ENCODE measurements at regions not wholly inside any gene's neighbourhood (a gene's known extent, or its start where the extent isn't known, plus 50 kb on each side); places are given as distances from the start of the nearest gene placed in this dataset.
A peak's percentile ranks its signal among the peaks of the same experiment; 100 is the strongest.

- no peaks in the 10 kb centered on the region for H3K9me3 ChIP-seq
- no peak overlapping the region for H3K4me3 ChIP-seq
- TF ChIP-seq CTCF (IDR thresholded peaks at IDR 0.05): no peak
- no peak overlapping the region for H3K27ac ChIP-seq
- intact Hi-C loops (cut with DNase I): no loop called here
- H3K36me3 ChIP-seq: no peaks in the 10 kb centered on the region
- no peak for DNase-seq (ENCODE audit: low spot score in 2 of 2)
- H3K27me3 ChIP-seq: no peaks in the 10 kb centered on the region
- no peaks in the 10 kb centered on the region for H3K4me1 ChIP-seq
Measured at GRCh38 chr18:7488571-7488970, 78.5 kb upstream of the PTPRM start.

- H3K27me3 ChIP-seq: no peaks in the 10 kb centered on the region
- no peaks in the 10 kb centered on the region for H3K4me1 ChIP-seq
- H3K9me3 ChIP-seq: no peaks in the 10 kb centered on the region
- intact Hi-C loops (cut with DNase I): no loop called here
- no peak overlapping the region for H3K4me3 ChIP-seq
- DNase-seq (ENCODE audit: low spot score in 2 of 2): no peak
- no peaks in the 10 kb centered on the region for H3K36me3 ChIP-seq
- no peak for TF ChIP-seq CTCF (IDR thresholded peaks at IDR 0.05)
- no peak overlapping the region for H3K27ac ChIP-seq
Measured at GRCh38 chr18:7490104-7490503, 77.0 kb upstream of the PTPRM start.

- TF ChIP-seq CTCF (IDR thresholded peaks at IDR 0.05): no peak
- no peaks in the 10 kb centered on the region for H3K9me3 ChIP-seq
- H3K27me3 ChIP-seq: no peaks in the 10 kb centered on the region
- no peak for DNase-seq (ENCODE audit: low spot score in 2 of 2)
- intact Hi-C loops (cut with DNase I): no loop called here
- no peak overlapping the region for H3K4me3 ChIP-seq
- H3K36me3 ChIP-seq: no peaks in the 10 kb centered on the region
- H3K4me1 ChIP-seq: no peaks in the 10 kb centered on the region
- H3K27ac ChIP-seq: no peak overlapping the region
Measured at GRCh38 chr18:7492385-7492784, 74.7 kb upstream of the PTPRM start.

GRCh38 chr18:7497081-7497480 lies 70.0 kb upstream of the PTPRM start:
- intact Hi-C loops (cut with DNase I): no loop called here
- Histone ChIP-seq H3K4me1 (no peaks in the 10 kb centered on the region), H3K9me3 (no peaks in the 10 kb centered on the region), H3K4me3 (no peak overlapping the region), H3K27me3 (no peaks in the 10 kb centered on the region), H3K27ac (no peak overlapping the region), H3K36me3 (no peaks in the 10 kb centered on the region)
- DNase-seq (ENCODE audit: low spot score in 2 of 2): no peak
- no peak for TF ChIP-seq CTCF (IDR thresholded peaks at IDR 0.05)

- Histone ChIP-seq H3K4me3 (no peak overlapping the region), H3K9me3 (no peaks in the 10 kb centered on the region), H3K27me3 (no peaks in the 10 kb centered on the region), H3K4me1 (peaks cover 0 to 4% of the 10 kb centered on the region in 2 donors), H3K36me3 (no peaks in the 10 kb centered on the region), H3K27ac (no peak overlapping the region)
- intact Hi-C loops (cut with DNase I): no loop called here
- no peak for DNase-seq (ENCODE audit: low spot score in 2 of 2)
- TF ChIP-seq CTCF (IDR thresholded peaks at IDR 0.05): no peak
Measured at GRCh38 chr18:7511106-7511505, 56.0 kb upstream of the PTPRM start.

GRCh38 chr18:7512348-7512747 lies 54.8 kb upstream of the PTPRM start:
- TF ChIP-seq CTCF (IDR thresholded peaks at IDR 0.05): no peak
- no peaks in the 10 kb centered on the region for H3K27me3 ChIP-seq
- H3K4me3 ChIP-seq: no peak overlapping the region
- no peak for DNase-seq (ENCODE audit: low spot score in 2 of 2)
- peak overlapping the region in 1 of 2 donors; percentile 44 for H3K27ac ChIP-seq
- H3K4me1 ChIP-seq: peaks cover 0 to 4% of the 10 kb centered on the region in 2 donors
- H3K9me3 ChIP-seq: no peaks in the 10 kb centered on the region
- no peaks in the 10 kb centered on the region for H3K36me3 ChIP-seq
- intact Hi-C loops (cut with DNase I): no loop called here
